Loucy (cell line): ENCODE measurements at regions not wholly inside any gene's neighbourhood (a gene's known extent, or its start where the extent isn't known, plus 50 kb on each side); places are given as distances from the start of the nearest gene placed in this dataset.
"Not testable (repeated sequence)": the region's sequence is repeated elsewhere in the genome, so short reads cannot be mapped to it uniquely, and the experiment has no call there.

Source experiments
- H2AFZ ChIP-seq: fragments of 200-600 bp; sonication (generic); 2 replicates; pipeline ENCODE4 v1.6.0; 2016; ENCODE audit warnings: antibody characterized with exemption, mild to moderate bottlenecking, low read length, moderate library complexity
- H3F3A ChIP-seq: fragments of 200-600 bp; 2 replicates; pipeline ENCODE4 v1.6.0; 2016; ENCODE audit warnings: antibody characterized with exemption, low read depth, mild to moderate bottlenecking
- H3K27me3 ChIP-seq: fragments of 200-600 bp; sonication (generic); 2 replicates; pipeline ENCODE4 v1.6.1; 2014; ENCODE audit warnings: low read length, mild to moderate bottlenecking; ENCODE audit not compliant: insufficient read depth, poor library complexity, severe bottlenecking
- H3K36me3 ChIP-seq: fragments of 200-600 bp; sonication (generic); 2 replicates; pipeline ENCODE4 v1.6.1; 2016; ENCODE audit warnings: low read length; ENCODE audit not compliant: insufficient read depth
- H3K4me1 ChIP-seq: fragments of 200-600 bp; sonication (generic); 2 replicates; pipeline ENCODE4 v1.5.1; 2014; ENCODE audit warnings: low read length, mild to moderate bottlenecking; ENCODE audit not compliant: insufficient read depth, poor library complexity, severe bottlenecking
- H3K4me2 ChIP-seq: fragments of 200-600 bp; sonication (generic); 2 replicates; pipeline ENCODE4 v1.6.0; 2014; ENCODE audit warnings: antibody characterized with exemption, low read length, low read depth, mild to moderate bottlenecking; ENCODE audit not compliant: poor library complexity, severe bottlenecking
- H3K4me3 ChIP-seq: fragments of 200-600 bp; sonication (generic); 2 replicates; pipeline ENCODE4 v1.5.1; 2014; ENCODE audit warnings: low read length, mild to moderate bottlenecking, mixed read lengths; ENCODE audit not compliant: poor library complexity, severe bottlenecking
- H3K79me2 ChIP-seq: fragments of 200-600 bp; sonication (generic); 2 replicates; pipeline ENCODE4 v1.6.1; 2014; ENCODE audit warnings: low read length; ENCODE audit not compliant: insufficient read depth
- H3K9ac ChIP-seq: fragments of 200-600 bp; sonication (generic); 2 replicates; pipeline ENCODE4 v1.6.0; 2014; ENCODE audit warnings: mild to moderate bottlenecking, low read depth, low read length, moderate library complexity; ENCODE audit not compliant: poor library complexity, severe bottlenecking
- H3K9me2 ChIP-seq: fragments of 200-600 bp; sonication (generic); replicated peaks from 2 replicates; pipeline ENCODE4 v1.6.1; 2016; ENCODE audit warnings: low read depth, low read length, mixed read lengths
- H3K9me3 ChIP-seq: fragments of 200-600 bp; sonication (generic); 2 replicates; pipeline ENCODE4 v1.6.1; 2014; ENCODE audit warnings: mild to moderate bottlenecking, antibody characterized with exemption, low read length, low read depth; ENCODE audit not compliant: insufficient read depth
- H4K20me1 ChIP-seq: fragments of 200-600 bp; sonication (generic); 2 replicates; pipeline ENCODE4 v1.6.0; 2014; ENCODE audit warnings: antibody characterized with exemption, low read length, mild to moderate bottlenecking; ENCODE audit not compliant: insufficient read depth, poor library complexity, severe bottlenecking
- CTCF ChIP-seq: fragments of 200-600 bp; sonication (generic); conservative IDR thresholded peaks from 2 replicates; pipeline ENCODE4 v1.5.1; 2014; ENCODE audit warnings: mild to moderate bottlenecking, antibody characterized with exemption, low read length
- EZH2phosphoT487 ChIP-seq: fragments of 200-600 bp; IDR thresholded peaks from 2 replicates; pipeline ENCODE4 v1.6.1; 2018; ENCODE audit warnings: antibody characterized with exemption, mild to moderate bottlenecking, moderate library complexity, borderline replicate concordance

GRCh38 chr22:33986167-33986771 lies 66.0 kb upstream of the LARGE1 start:
- H3K4me1 ChIP-seq = no peaks in the 10 kb centered on the region
- H2AFZ ChIP-seq = no peak overlapping the region
- H3K4me3 ChIP-seq = no peak overlapping the region
- H3K36me3 ChIP-seq = no peaks in the 10 kb centered on the region
- H3K79me2 ChIP-seq = no peaks in the 10 kb centered on the region
- H4K20me1 ChIP-seq = no peaks in the 10 kb centered on the region
- TF ChIP-seq CTCF (no peak), EZH2phosphoT487 (no peak)
- no peaks in the 10 kb centered on the region for H3K27me3 ChIP-seq
- H3K4me2 ChIP-seq = no peak overlapping the region
- H3K9me2 ChIP-seq = no peaks in the 10 kb centered on the region
- peaks cover 4% of the 10 kb centered on the region for H3K9me3 ChIP-seq
- no peaks in the 10 kb centered on the region for H3F3A ChIP-seq
- no peak overlapping the region for H3K9ac ChIP-seq

GRCh38 chr22:33986954-33987353 lies 66.7 kb upstream of the LARGE1 start:
- Histone ChIP-seq H3K9me2 (no peaks in the 10 kb centered on the region), H3K9me3 (peaks cover 4% of the 10 kb centered on the region), H3F3A (no peaks in the 10 kb centered on the region), H3K4me2 (no peak overlapping the region), H3K4me3 (no peak overlapping the region), H3K36me3 (no peaks in the 10 kb centered on the region), H3K79me2 (no peaks in the 10 kb centered on the region), H3K9ac (no peak overlapping the region), H3K27me3 (no peaks in the 10 kb centered on the region), H3K4me1 (no peaks in the 10 kb centered on the region), H2AFZ (no peak overlapping the region), H4K20me1 (no peaks in the 10 kb centered on the region)
- TF ChIP-seq CTCF = no peak
- no peak for TF ChIP-seq EZH2phosphoT487

GRCh38 chr22:33989263-33989662 lies 69.0 kb upstream of the LARGE1 start:
- H3K9ac ChIP-seq, H3K9me3 ChIP-seq, H3K4me1 ChIP-seq, H4K20me1 ChIP-seq, H3K36me3 ChIP-seq, H3K4me2 ChIP-seq, H3K79me2 ChIP-seq, H3K9me2 ChIP-seq, H2AFZ ChIP-seq, H3K4me3 ChIP-seq, H3K27me3 ChIP-seq, H3F3A ChIP-seq: not testable (repeated sequence)

- no peaks in the 10 kb centered on the region for H3K79me2 ChIP-seq
Observed at GRCh38 chr22:33991620-33992019, 71.3 kb upstream of the LARGE1 start.

More at GRCh38 chr22:33991620-33992019, 71.3 kb upstream of the LARGE1 start:
- Histone ChIP-seq H3K27me3 (no peaks in the 10 kb centered on the region), H3K4me3 (no peak overlapping the region), H3K36me3 (no peaks in the 10 kb centered on the region), H3F3A (no peaks in the 10 kb centered on the region), H3K4me1 (no peaks in the 10 kb centered on the region), H2AFZ (no peak overlapping the region), H3K4me2 (no peak overlapping the region), H3K9me3 (no peaks in the 10 kb centered on the region; the same call in 1 of the 2 replicates), H4K20me1 (no peaks in the 10 kb centered on the region), H3K9ac (no peak overlapping the region), H3K9me2 (no peaks in the 10 kb centered on the region)
- TF ChIP-seq CTCF = no peak
- TF ChIP-seq EZH2phosphoT487 = no peak
